ENCODE measurements at regions not wholly inside any gene's neighbourhood (a gene's known extent, or its start where the extent isn't known, plus 50 kb on each side); places are given as distances from the start of the nearest gene placed in this dataset.

- no peak overlapping the region for H2AFZ ChIP-seq (ENCODE audit: low read depth)
- no peaks in the 10 kb centered on the region for H3K79me2 ChIP-seq (ENCODE audit: insufficient read depth)
- no peak overlapping the region for H3K4me2 ChIP-seq
- no peaks in the 10 kb centered on the region for H3F3A ChIP-seq (replicated peaks; ENCODE audit: insufficient read depth)
- H4K20me1 ChIP-seq (ENCODE audit: insufficient read depth): no peaks in the 10 kb centered on the region
- 11% methylated on average over 2 of the region's 2 CpGs for WGBS (ENCODE audit: low lambda C conversion rate)
- no peak for TF ChIP-seq NRF1 (IDR thresholded peaks at IDR 0.05; ENCODE audit: low read depth, low read length)
- no peak for TF ChIP-seq TCF12 (IDR thresholded peaks at IDR 0.05)
- no peak for TF ChIP-seq USF2 (IDR thresholded peaks at IDR 0.05; ENCODE audit: borderline replicate concordance, low read depth, low read length)
- no peak for TF ChIP-seq NFIC (IDR thresholded peaks at IDR 0.05; ENCODE audit: borderline replicate concordance)
- TF ChIP-seq EZH2phosphoT487 (IDR thresholded peaks at IDR 0.05; ENCODE audit: borderline replicate concordance, low read depth): no peak
- TF ChIP-seq MXI1 (IDR thresholded peaks at IDR 0.05; ENCODE audit: low read depth, low read length): no peak
- no peak for TF ChIP-seq SIN3A (IDR thresholded peaks at IDR 0.05; ENCODE audit: borderline replicate concordance, low read depth, low read length)
- no peak for TF ChIP-seq JUND (IDR thresholded peaks at IDR 0.05)
- no peak for TF ChIP-seq MAX (IDR thresholded peaks at IDR 0.05; ENCODE audit: low read depth)
- ChIA-PET POLR2A (no interaction called here), CTCF (no interaction called here)
- no peak overlapping the region for H3K27ac ChIP-seq (ENCODE audit: low read depth in 2 of 2, low read length in 1 of 2)
- no peak overlapping the region for H3K9ac ChIP-seq
- no peaks in the 10 kb centered on the region for H3K27me3 ChIP-seq (ENCODE audit: insufficient read depth)
- H3K9me2 ChIP-seq: no peaks in the 10 kb centered on the region
- DNase-seq: no peak
- peaks cover 5% of the 10 kb centered on the region for H3K9me3 ChIP-seq
- no peaks in the 10 kb centered on the region for H3K36me3 ChIP-seq (replicated peaks in 1 of 2; ENCODE audit: control insufficient read depth in 1 of 2, insufficient read depth in 2 of 2, low read length in 1 of 2)
- H3K4me1 ChIP-seq (ENCODE audit: control insufficient read depth in 1 of 2, insufficient read depth in 2 of 2, low read depth in 1 of 2, low read length in 1 of 2): no peaks in the 10 kb centered on the region
- H3K4me3 ChIP-seq (ENCODE audit: low read depth in 2 of 2, low read length in 1 of 2): no peak overlapping the region
Measured at GRCh38 chr6:148658681-148659430, 88.0 kb upstream of the UST start.

- no peak overlapping the region for H3K9ac ChIP-seq
- H4K20me1 ChIP-seq (ENCODE audit: insufficient read depth): no peaks in the 10 kb centered on the region
- H3K9me2 ChIP-seq: no peaks in the 10 kb centered on the region
- no peaks in the 10 kb centered on the region for H3K36me3 ChIP-seq (replicated peaks in 1 of 2; ENCODE audit: control insufficient read depth in 1 of 2, insufficient read depth in 2 of 2, low read length in 1 of 2)
- no peak overlapping the region for H3K4me3 ChIP-seq (ENCODE audit: low read depth in 2 of 2, low read length in 1 of 2)
- no peaks in the 10 kb centered on the region for H3K27me3 ChIP-seq (ENCODE audit: insufficient read depth)
- no peak for DNase-seq
- H3K4me2 ChIP-seq: no peak overlapping the region
- H2AFZ ChIP-seq (ENCODE audit: low read depth): no peak overlapping the region
- POLR2A ChIA-PET: no interaction called here
- no peaks in the 10 kb centered on the region for H3F3A ChIP-seq (replicated peaks; ENCODE audit: insufficient read depth)
- CTCF ChIA-PET: no interaction called here
- no peaks in the 10 kb centered on the region for H3K9me3 ChIP-seq
- no peak overlapping the region for H3K27ac ChIP-seq (ENCODE audit: low read depth in 2 of 2, low read length in 1 of 2)
- H3K4me1 ChIP-seq (ENCODE audit: control insufficient read depth in 1 of 2, insufficient read depth in 2 of 2, low read depth in 1 of 2, low read length in 1 of 2): no peaks in the 10 kb centered on the region
- no peaks in the 10 kb centered on the region for H3K79me2 ChIP-seq (ENCODE audit: insufficient read depth)
- TF ChIP-seq JUND (IDR thresholded peaks at IDR 0.05) (no peak), PBX3 (IDR thresholded peaks at IDR 0.05) (no peak), RXRA (IDR thresholded peaks at IDR 0.05; ENCODE audit: borderline replicate concordance, low read depth) (no peak), REST (IDR thresholded peaks at IDR 0.05; ENCODE audit: low read depth, low read length) (no peak), RCOR1 (IDR thresholded peaks at IDR 0.05; ENCODE audit: low read length) (no peak), ZBTB33 (IDR thresholded peaks at IDR 0.05; ENCODE audit: borderline replicate concordance, low read depth) (no peak), FOXM1 (IDR thresholded peaks at IDR 0.05; ENCODE audit: low read depth) (no peak), NFIC (IDR thresholded peaks at IDR 0.05; ENCODE audit: borderline replicate concordance) (no peak), FOXJ3 (CRISPR knock-in tag; IDR thresholded peaks at IDR 0.05) (no peak), MAX (IDR thresholded peaks at IDR 0.05; ENCODE audit: low read depth) (no peak), SMC3 (IDR thresholded peaks at IDR 0.05; ENCODE audit: low read depth, low read length) (no peak)
Measured at GRCh38 chr6:148667395-148667794, 79.4 kb upstream of the UST start.
